HepG2 (cell line): ENCODE measurements at regions not wholly inside any gene's neighbourhood (a gene's known extent, or its start where the extent isn't known, plus 50 kb on each side); places are given as distances from the start of the nearest gene placed in this dataset.

Source experiments
- ATAC-seq: fragments of 200-7000 bp; cut with Tn5 transposase; 3 replicates; pipeline ENCODE4 v1.9.1; 2020; ENCODE audit warnings: mild to moderate bottlenecking, moderate library complexity
- BruUV-seq: library from RNA; stranded (reverse); fragments of 400-500 nt; replicated peaks from 2 replicates; lab custom pipeline; 2021; lab: Mats Ljungman, UMichigan
- CTCF ChIA-PET: fragments of 300-600 bp; formaldehyde crosslinking; extraction: SDS; loops from one replicate; lab custom pipeline; 2021; ENCODE audit warnings: low total read pairs, inconsistent platforms, low intra/inter-chr PET ratio; lab: Yijun Ruan, JAX
- POLR2A ChIA-PET: fragments of 350-600 bp; sonication (Branson Sonifier 250); formaldehyde crosslinking; loops from one replicate; lab custom pipeline; 2020; ENCODE audit warnings: antibody characterized with exemption, inconsistent platforms; lab: Yijun Ruan, JAX
- DNase-seq: peaks from one replicate; pipeline ENCODE4 v3.0.0-alpha.2; 2015; ENCODE audit warnings: low spot score
- FAIRE-seq: peaks from 3 replicates; lab custom pipeline; 2011; peaks lifted over from hg19 to GRCh38; lab: Jason Lieb, UNC
- H2AFZ ChIP-seq: one replicate; pipeline ENCODE4 v1.6.1; 2011; ENCODE audit warnings: low read length, inconsistent platforms
- H3K27ac ChIP-seq: fragments of 300-600 bp; 3 replicates; pipeline ENCODE4 v1.8.0; 2011; ENCODE audit warnings: mixed run types, mild to moderate bottlenecking, mixed read lengths, low read length, inconsistent platforms; ENCODE audit not compliant: insufficient read depth; ENCODE audit errors: extremely low read length
- H3K27me3 ChIP-seq, 2 experiments: fragments of 200-600 bp in 1 of 2; 2 replicates in 1 of 2; 3 replicates in 1 of 2; pipeline versions ENCODE4 v1.6.0 to v1.8.0; 2011; ENCODE audit warnings: low read length in 2 of 2, mild to moderate bottlenecking in 2 of 2, moderate library complexity in 2 of 2, inconsistent platforms in 1 of 2; ENCODE audit not compliant: insufficient read depth in 2 of 2, control insufficient read depth in 1 of 2
- H3K36me3 ChIP-seq, 2 experiments: fragments of 200-600 bp in 1 of 2; replicated peaks in 1 of 2; 2 replicates in 1 of 2; 3 replicates in 1 of 2; pipeline versions ENCODE4 v1.5.1 to v1.8.0; 2011; ENCODE audit warnings: low read length in 2 of 2, inconsistent platforms in 1 of 2; ENCODE audit not compliant: insufficient read depth in 2 of 2, control insufficient read depth in 1 of 2
- H3K4me1 ChIP-seq: 2 replicates; pipeline ENCODE4 v1.5.1; 2012; ENCODE audit warnings: low read length, inconsistent platforms; ENCODE audit not compliant: insufficient read depth
- H3K4me2 ChIP-seq: 2 replicates; pipeline ENCODE4 v1.6.0; 2011; ENCODE audit warnings: low read depth, low read length, inconsistent platforms
- H3K4me3 ChIP-seq, 3 experiments: fragments of 200-600 bp in 1 of 3; sonication (generic), shearing (Covaris generic) in 1 of 3; replicated peaks in 1 of 3; 2 replicates each; pipeline ENCODE4 v1.5.1; 2011 to 2016; ENCODE audit warnings: low read length in 3 of 3, inconsistent platforms in 2 of 3, low read depth in 2 of 3, mild to moderate bottlenecking in 2 of 3, control low read depth in 1 of 3, mixed read lengths in 1 of 3; ENCODE audit not compliant: insufficient read depth in 1 of 3
- H3K79me2 ChIP-seq: one replicate; pipeline ENCODE4 v1.6.1; 2011; ENCODE audit warnings: low read length, inconsistent platforms; ENCODE audit not compliant: insufficient read depth
- H3K9ac ChIP-seq: 2 replicates; pipeline ENCODE4 v1.6.0; 2011; ENCODE audit warnings: mild to moderate bottlenecking, low read depth, low read length, inconsistent platforms; ENCODE audit not compliant: insufficient read depth
- H3K9me3 ChIP-seq: 2 replicates; pipeline ENCODE4 v1.5.1; 2012; ENCODE audit warnings: mild to moderate bottlenecking, low read length
- H4K20me1 ChIP-seq: 2 replicates; pipeline ENCODE4 v1.6.0; 2011; ENCODE audit warnings: inconsistent platforms, mild to moderate bottlenecking, low read length, moderate library complexity; ENCODE audit not compliant: insufficient read depth
- GATAD1 ChIP-seq: IDR thresholded peaks from 2 replicates; pipeline ENCODE4 v1.6.1; 2016; ENCODE audit warnings: missing genetic modification reagents, missing compliant biosample characterization
- KMT2B ChIP-seq: IDR thresholded peaks from 2 replicates; pipeline ENCODE4 v1.6.1; 2016; ENCODE audit warnings: missing genetic modification reagents, missing compliant biosample characterization
- MBD4 ChIP-seq: IDR thresholded peaks from 2 replicates; pipeline ENCODE4 v1.6.1; 2012; ENCODE audit warnings: low read length, inconsistent platforms, borderline replicate concordance
- NPAS2 ChIP-seq: sonication (generic); formaldehyde crosslinking; IDR thresholded peaks from 2 replicates; pipeline ENCODE4 v1.8.0; 2022; ENCODE audit warnings: mild to moderate bottlenecking, missing genetic modification reagents, borderline replicate concordance
- PHF21A ChIP-seq: sonication (generic); formaldehyde crosslinking; IDR thresholded peaks from 2 replicates; pipeline ENCODE4 v1.5.0; 2020; ENCODE audit warnings: mild to moderate bottlenecking, missing genetic modification reagents
- PRPF4 ChIP-seq: fragments of 200-400 bp; formaldehyde crosslinking; IDR thresholded peaks from 2 replicates; pipeline ENCODE4 v1.6.1; 2016; ENCODE audit warnings: low read length, low read depth; ENCODE audit not compliant: poor library complexity, severe bottlenecking
- RCOR2 ChIP-seq: IDR thresholded peaks from 2 replicates; pipeline ENCODE4 v1.6.1; 2016; ENCODE audit warnings: missing biosample characterization, missing genetic modification reagents
- SALL1 ChIP-seq: sonication (generic); formaldehyde crosslinking; IDR thresholded peaks from 2 replicates; pipeline ENCODE4 v1.8.0; 2022; ENCODE audit warnings: mild to moderate bottlenecking, missing genetic modification reagents
- SKI ChIP-seq: fragments of 450-650 bp; IDR thresholded peaks from one replicate; pipeline ENCODE4 v1.6.1; 2018; ENCODE audit warnings: mild to moderate bottlenecking; ENCODE audit not compliant: partially characterized antibody
- SRSF9 ChIP-seq: fragments of 200-400 bp; formaldehyde crosslinking; IDR thresholded peaks from 2 replicates; pipeline ENCODE4 v1.6.1; 2018; ENCODE audit warnings: borderline replicate concordance, mild to moderate bottlenecking, low read depth, low read length; ENCODE audit not compliant: insufficient read depth, poor library complexity, severe bottlenecking
- YEATS2 ChIP-seq: sonication (generic); formaldehyde crosslinking; IDR thresholded peaks from 2 replicates; pipeline ENCODE4 v1.4.0; 2020; ENCODE audit warnings: missing genetic modification reagents, borderline replicate concordance
- ZBTB42 ChIP-seq: sonication (generic); formaldehyde crosslinking; IDR thresholded peaks from 2 replicates; pipeline ENCODE4 v1.5.0; 2020; ENCODE audit warnings: mild to moderate bottlenecking, missing genetic modification reagents
- ZNF563 ChIP-seq: sonication (generic); formaldehyde crosslinking; IDR thresholded peaks from 2 replicates; pipeline ENCODE4 v1.8.0; 2022; ENCODE audit warnings: mild to moderate bottlenecking, moderate library complexity, missing genetic modification reagents
- WGBS: methylation state at CpG from one replicate; pipeline ENCODE4 v1.1.6; 2017; ENCODE audit warnings: low lambda C conversion rate; 5-methylcytosine and 5-hydroxymethylcytosine counted together
- in situ Hi-C: cut with HindIII; loops from 2 replicates; pipeline ENCODE4 v1.10.0; 2017; ENCODE audit warnings: low pct_unique_long_range_greater_than_20kb; ENCODE audit not compliant: extremely low pct_ligation_motif_present
- intact Hi-C: fragments of 100-400 bp; cut with micrococcal nuclease; formaldehyde crosslinking; loops from one replicate; pipeline ENCODE4 v1.10.0; 2022; ENCODE audit not compliant: unreplicated experiment
- TF ChIP-seq, protein P1 (sequence below): sonication (generic); formaldehyde crosslinking; IDR thresholded peaks from 2 replicates; pipeline ENCODE4 v1.5.0; 2020; ENCODE audit warnings: missing genetic modification reagents, mild to moderate bottlenecking, borderline replicate concordance
- TF ChIP-seq, protein P2 (sequence below): sonication (generic); formaldehyde crosslinking; IDR thresholded peaks from 2 replicates; pipeline ENCODE4 v1.4.0; 2020; ENCODE audit warnings: missing genetic modification reagents, borderline replicate concordance
- TF ChIP-seq, protein P3 (sequence below): sonication (generic); formaldehyde crosslinking; IDR thresholded peaks from 2 replicates; pipeline ENCODE4 v1.4.0; 2020; ENCODE audit warnings: mild to moderate bottlenecking, missing genetic modification reagents, borderline replicate concordance
- TF ChIP-seq, protein P4 (sequence below): IDR thresholded peaks from 2 replicates; pipeline ENCODE4 v1.6.1; 2016

DNA sequence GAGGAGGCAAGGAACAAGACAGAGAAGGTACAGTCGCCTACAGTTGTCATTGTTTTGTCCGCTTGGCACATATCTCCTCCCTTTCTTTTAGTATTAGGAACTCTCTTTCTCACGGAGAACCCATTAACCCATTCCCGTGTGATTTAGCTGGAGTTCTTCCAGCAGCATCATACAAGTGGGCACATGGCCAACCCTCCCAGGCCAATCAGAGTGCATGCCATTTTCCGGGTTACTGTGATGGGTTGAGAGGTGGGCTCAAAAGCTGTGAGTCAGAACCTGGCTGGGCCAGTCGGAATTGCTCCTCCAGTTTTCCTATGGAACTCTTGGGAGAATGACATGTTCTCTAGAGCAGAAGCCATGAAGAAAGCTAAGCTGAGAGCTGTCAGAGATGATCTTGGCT lies 83.1 kb upstream of the SOD1 start:
- FAIRE-seq, result no peak
- no TSS peak for BruUV-seq
- POLR2A ChIA-PET, result no interaction called here
- no peak overlapping the region for H3K4me3 ChIP-seq
- no peak for ATAC-seq
- no peak overlapping the region for H2AFZ ChIP-seq
- no peaks in the 10 kb centered on the region for H3K36me3 ChIP-seq
- WGBS, result 47% methylated on average over 6 of the region's 6 CpGs
- no peak overlapping the region for H3K4me2 ChIP-seq
- in situ Hi-C loops, result no loop called here
- H3K79me2 ChIP-seq, result no peaks in the 10 kb centered on the region
- H3K27ac ChIP-seq, result no peak overlapping the region
- intact Hi-C loops, result no loop called here
- H3K4me1 ChIP-seq, result no peaks in the 10 kb centered on the region
- CTCF ChIA-PET, result no interaction called here
- no peak overlapping the region for H3K9ac ChIP-seq
- H3K27me3 ChIP-seq, result no peaks in the 10 kb centered on the region
- H4K20me1 ChIP-seq, result no peaks in the 10 kb centered on the region
- no peak for DNase-seq
- no peaks in the 10 kb centered on the region for H3K9me3 ChIP-seq
- TF ChIP-seq, protein P1, sequence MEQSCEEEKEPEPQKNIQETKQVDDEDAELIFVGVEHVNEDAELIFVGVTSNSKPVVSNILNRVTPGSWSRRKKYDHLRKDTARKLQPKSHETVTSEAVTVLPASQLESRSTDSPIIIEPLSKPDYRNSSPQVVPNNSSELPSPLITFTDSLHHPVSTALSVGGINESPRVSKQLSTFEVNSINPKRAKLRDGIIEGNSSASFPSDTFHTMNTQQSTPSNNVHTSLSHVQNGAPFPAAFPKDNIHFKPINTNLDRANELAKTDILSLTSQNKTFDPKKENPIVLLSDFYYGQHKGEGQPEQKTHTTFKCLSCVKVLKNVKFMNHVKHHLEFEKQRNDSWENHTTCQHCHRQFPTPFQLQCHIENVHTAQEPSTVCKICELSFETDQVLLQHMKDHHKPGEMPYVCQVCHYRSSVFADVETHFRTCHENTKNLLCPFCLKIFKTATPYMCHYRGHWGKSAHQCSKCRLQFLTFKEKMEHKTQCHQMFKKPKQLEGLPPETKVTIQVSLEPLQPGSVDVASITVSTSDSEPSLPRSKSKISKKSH (CRISPR knock-in tag), result no peak
- TF ChIP-seq KMT2B (CRISPR knock-in tag), result no peak
- TF ChIP-seq PHF21A (CRISPR knock-in tag), result no peak
- TF ChIP-seq ZNF563 (CRISPR knock-in tag), result no peak
- TF ChIP-seq GATAD1 (CRISPR knock-in tag), result no peak
- TF ChIP-seq NPAS2, result no peak
- no peak for TF ChIP-seq RCOR2 (CRISPR knock-in tag)
- TF ChIP-seq, protein P2, sequence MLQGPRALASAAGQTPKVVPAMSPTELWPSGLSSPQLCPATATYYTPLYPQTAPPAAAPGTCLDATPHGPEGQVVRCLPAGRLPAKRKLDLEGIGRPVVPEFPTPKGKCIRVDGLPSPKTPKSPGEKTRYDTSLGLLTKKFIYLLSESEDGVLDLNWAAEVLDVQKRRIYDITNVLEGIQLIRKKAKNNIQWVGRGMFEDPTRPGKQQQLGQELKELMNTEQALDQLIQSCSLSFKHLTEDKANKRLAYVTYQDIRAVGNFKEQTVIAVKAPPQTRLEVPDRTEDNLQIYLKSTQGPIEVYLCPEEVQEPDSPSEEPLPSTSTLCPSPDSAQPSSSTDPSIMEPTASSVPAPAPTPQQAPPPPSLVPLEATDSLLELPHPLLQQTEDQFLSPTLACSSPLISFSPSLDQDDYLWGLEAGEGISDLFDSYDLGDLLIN (CRISPR knock-in tag), result no peak
- no peak for TF ChIP-seq YEATS2 (CRISPR knock-in tag)
- TF ChIP-seq SRSF9, result no peak
- TF ChIP-seq, protein P3, sequence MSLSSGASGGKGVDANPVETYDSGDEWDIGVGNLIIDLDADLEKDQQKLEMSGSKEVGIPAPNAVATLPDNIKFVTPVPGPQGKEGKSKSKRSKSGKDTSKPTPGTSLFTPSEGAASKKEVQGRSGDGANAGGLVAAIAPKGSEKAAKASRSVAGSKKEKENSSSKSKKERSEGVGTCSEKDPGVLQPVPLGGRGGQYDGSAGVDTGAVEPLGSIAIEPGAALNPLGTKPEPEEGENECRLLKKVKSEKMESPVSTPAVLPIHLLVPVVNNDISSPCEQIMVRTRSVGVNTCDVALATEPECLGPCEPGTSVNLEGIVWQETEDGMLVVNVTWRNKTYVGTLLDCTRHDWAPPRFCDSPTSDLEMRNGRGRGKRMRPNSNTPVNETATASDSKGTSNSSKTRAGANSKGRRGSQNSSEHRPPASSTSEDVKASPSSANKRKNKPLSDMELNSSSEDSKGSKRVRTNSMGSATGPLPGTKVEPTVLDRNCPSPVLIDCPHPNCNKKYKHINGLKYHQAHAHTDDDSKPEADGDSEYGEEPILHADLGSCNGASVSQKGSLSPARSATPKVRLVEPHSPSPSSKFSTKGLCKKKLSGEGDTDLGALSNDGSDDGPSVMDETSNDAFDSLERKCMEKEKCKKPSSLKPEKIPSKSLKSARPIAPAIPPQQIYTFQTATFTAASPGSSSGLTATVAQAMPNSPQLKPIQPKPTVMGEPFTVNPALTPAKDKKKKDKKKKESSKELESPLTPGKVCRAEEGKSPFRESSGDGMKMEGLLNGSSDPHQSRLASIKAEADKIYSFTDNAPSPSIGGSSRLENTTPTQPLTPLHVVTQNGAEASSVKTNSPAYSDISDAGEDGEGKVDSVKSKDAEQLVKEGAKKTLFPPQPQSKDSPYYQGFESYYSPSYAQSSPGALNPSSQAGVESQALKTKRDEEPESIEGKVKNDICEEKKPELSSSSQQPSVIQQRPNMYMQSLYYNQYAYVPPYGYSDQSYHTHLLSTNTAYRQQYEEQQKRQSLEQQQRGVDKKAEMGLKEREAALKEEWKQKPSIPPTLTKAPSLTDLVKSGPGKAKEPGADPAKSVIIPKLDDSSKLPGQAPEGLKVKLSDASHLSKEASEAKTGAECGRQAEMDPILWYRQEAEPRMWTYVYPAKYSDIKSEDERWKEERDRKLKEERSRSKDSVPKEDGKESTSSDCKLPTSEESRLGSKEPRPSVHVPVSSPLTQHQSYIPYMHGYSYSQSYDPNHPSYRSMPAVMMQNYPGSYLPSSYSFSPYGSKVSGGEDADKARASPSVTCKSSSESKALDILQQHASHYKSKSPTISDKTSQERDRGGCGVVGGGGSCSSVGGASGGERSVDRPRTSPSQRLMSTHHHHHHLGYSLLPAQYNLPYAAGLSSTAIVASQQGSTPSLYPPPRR (CRISPR knock-in tag), result no peak
- TF ChIP-seq ZBTB42, result no peak
- TF ChIP-seq MBD4, result no peak
- TF ChIP-seq, protein P4, sequence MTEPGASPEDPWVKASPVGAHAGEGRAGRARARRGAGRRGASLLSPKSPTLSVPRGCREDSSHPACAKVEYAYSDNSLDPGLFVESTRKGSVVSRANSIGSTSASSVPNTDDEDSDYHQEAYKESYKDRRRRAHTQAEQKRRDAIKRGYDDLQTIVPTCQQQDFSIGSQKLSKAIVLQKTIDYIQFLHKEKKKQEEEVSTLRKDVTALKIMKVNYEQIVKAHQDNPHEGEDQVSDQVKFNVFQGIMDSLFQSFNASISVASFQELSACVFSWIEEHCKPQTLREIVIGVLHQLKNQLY (CRISPR knock-in tag), result no peak
- TF ChIP-seq PRPF4, result no peak
- TF ChIP-seq SALL1, result no peak
- no peak for TF ChIP-seq SKI
